ENCODE measurements at regions not wholly inside any gene's neighbourhood (a gene's known extent, or its start where the extent isn't known, plus 50 kb on each side); places are given as distances from the start of the nearest gene placed in this dataset.
"Not testable (repeated sequence)": the region's sequence is repeated elsewhere in the genome, so short reads cannot be mapped to it uniquely, and the experiment has no call there.

GRCh38 chr10:124160176-124160575 is 66.8 kb upstream of the CHST15 start:
- no peak for DNase-seq

- DNase-seq: no peak
These were observed 65.8 kb upstream of the CHST15 start for GRCh38 chr10:124159153-124159552.

GRCh38 chr10:124158592-124158991 is 65.2 kb upstream of the CHST15 start:
- DNase-seq: no peak

DNA sequence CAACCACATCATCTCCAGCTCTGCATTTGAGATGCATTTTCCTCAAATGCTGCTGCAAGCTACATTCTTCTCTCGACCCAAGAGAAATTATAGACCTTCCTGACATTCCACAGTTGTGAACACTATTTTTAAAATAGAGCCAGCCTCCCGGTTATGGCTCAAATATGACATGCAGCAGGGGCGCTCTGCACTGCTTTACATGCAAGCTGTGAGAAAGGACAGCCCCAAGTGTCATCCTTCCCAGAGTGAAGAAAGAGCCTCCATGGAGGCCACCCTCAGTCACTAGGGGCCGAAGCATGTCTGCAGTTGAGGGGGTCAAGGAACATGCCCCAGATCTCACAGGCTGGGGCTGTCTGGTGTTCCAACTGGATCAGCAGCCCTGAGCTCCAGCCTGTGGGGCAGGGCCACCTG is 63.9 kb upstream of the CHST15 start:
- no peak for DNase-seq

- DNase-seq: no peak
These were observed 63.3 kb upstream of the CHST15 start for GRCh38 chr10:124156524-124157260.

DNA sequence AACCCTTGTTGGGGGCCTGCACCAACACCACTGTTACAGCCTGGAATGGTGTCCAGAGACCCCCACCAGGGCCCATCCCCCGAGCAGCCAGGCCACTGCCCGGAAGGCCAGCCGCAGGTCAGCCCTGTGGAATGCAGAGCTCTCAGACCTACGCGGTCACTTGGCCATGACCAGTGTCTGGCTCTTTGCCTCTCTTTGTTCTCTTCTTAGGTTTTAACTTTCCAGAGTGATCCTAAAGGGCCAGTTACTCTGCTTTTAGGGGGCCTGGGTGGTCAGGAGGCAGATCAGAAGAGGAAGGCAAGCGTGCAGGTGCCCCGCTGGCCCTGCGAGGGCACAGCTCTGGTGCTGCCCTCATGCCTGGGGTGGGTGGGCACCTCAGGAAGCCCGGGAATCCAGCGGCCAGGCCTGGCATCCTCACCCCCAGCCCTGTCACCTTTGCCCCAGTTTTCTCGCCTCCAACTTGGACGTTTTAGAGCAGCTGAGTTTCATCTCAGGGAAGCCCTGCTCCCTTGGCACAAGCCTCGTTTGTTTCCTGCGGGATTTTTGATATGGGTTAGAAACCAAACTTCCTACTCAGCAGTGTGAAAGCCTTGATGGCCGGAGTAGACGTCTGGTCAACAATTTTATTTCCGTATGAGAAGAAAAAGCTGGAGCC is 62.5 kb upstream of the CHST15 start:
- DNase-seq: no peak

- peak; percentile 39 for DNase-seq
These were observed 59.8 kb upstream of the CHST15 start for GRCh38 chr10:124153023-124153826.

- no peak for DNase-seq
These were observed 59.0 kb upstream of the CHST15 start for GRCh38 chr10:124152139-124153022.

DNA sequence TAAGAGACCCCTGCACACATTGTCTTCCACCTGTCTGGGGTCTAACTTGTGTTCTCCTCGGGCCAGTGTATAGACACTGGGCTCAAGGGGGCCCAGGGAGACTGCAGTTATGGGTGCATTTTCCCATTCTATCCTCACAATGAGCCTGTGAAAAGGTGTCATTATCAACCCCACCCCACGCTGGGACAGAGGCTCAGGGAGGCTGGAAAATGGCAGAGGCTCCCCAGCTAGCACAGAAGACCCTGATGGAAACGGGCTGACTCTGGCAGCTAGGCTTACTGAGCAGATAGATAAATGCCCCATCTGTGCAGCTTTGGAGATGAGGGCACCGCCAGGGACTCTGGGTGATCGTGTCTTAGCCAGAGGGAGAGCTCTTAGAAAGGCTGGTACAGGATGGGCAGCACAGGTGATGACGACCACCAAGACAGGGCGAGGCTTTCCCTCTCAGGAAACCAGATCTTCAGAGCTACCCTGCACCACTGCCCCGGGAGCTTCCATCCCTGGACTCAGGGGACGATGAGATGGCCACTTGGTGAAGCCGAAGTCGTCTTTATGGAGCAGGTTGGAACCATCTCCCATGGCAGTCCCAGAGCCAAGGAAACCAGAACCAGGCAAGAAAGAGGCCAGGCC is 58.2 kb upstream of the CHST15 start:
- DNase-seq: no peak

DNA sequence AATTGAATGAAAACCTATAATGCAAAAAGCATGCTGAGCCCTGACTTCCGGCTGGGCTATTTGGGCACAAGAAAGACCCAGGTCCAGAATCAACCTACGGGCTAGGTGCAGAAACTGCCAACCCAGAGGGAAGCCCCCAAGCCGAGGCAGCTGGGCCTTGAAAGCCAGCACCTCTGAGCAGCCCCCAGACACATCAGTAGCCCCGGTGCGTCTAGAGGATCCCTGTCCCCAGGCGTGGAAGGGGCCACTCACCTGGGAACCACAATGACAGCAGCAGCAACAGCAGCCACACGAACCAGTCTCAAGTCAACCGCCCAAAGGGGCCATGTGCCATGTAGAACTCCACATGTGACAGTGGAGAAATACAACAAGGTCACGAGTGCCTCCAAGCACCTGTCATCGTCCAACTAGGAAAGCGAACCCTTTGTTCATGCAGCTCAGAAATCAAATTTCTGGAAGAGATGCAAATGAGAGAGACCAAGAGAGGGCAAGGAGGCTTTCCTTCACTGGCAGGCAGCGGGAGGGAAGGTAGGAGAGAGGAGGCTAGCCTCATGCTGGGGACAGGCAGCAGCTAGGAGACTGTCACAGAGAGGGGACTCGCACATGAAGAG is 57.5 kb upstream of the CHST15 start:
- no peak for DNase-seq

DNA sequence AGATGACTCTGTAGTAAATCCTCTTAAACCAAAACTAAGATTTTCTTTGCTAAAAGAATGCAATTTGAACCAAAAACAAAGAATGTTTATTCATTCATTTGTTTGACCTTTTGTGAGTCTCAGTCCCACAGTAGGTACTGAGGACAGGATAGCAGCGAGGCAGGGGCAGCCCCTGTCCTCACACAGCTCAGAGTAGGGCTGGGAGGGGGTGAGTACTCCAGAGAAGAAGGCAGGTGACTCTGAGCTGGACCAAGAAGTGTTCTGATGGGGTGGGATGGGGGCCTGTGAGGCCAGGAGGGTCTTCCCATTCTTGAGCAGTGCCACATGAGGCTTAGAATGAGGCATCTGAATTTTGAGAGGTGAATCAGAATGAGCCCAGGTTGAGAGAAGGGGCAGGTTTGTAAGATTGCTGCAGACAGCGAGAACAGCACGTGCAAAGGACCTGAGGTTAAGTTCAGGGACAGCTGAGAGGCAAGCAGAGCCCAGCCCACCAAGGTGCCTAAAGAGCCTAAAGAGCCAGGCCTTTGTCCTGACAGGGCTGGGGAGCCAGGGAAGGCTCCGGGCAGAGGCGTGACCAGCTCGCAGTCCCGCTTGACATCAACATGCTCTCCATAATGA is 56.9 kb upstream of the CHST15 start:
- DNase-seq: no peak

- no peak for DNase-seq
These were observed 56.0 kb upstream of the CHST15 start for GRCh38 chr10:124149189-124150042.

- DNase-seq: not testable (repeated sequence)
These were observed 55.3 kb upstream of the CHST15 start for GRCh38 chr10:124148509-124149188.

DNA sequence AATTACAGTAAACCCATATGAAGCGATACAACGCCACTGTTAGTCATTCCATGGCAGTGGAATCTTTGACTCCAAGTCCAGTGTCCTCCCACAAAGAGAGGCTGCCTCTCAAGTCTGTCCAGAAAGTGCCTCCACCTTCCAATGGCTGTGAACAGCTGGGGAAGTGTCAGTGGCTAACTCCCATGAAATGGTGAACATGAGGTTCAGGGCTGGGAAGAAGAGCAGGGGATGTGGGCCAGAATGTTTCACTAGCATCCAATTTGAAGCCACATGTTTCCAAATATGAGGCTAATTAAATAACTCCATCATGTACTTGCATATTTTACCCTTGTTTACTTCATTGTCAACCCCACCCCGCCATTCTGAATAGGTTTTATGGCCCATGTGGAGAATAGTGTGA is 53.1 kb upstream of the CHST15 start:
- DNase-seq: no peak

DNA sequence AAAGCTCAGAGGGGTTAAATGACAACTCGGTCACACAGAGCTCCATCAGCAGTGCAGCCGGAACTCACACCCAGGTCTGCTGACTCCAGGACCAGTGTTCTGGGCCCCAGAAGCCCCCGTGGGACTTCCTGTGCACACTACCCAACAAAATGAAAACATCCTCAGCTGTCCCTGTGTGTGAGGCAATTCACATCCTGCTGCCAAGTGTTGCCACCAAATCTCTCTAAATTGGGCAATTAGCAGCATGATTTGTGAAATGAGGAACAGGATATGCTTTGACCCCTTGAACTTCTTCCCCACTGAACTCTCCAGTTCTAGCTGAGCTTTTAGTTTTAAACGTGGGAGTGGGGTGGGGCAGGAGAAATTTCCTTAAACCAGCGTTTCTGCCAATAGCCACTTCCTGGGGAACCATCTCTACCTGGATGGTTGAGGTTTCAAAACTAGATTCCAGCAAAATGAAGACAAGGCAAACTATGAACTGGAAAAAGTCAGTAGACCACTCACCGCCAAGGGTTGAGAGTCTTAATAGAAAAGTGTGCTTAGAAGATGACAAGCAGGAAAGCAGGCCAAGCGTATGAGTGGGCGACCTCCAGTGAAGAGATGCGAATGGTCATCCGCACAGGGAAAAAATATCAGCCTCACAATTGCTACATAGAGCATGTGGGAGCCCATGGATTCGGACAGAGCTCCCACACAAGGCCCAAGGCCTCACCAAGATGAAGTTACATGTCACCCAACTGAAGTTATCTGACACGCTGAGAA is 51.9 kb upstream of the CHST15 start:
- DNase-seq: peak; percentile 8

GRCh38 chr10:124144536-124144935 is 51.1 kb upstream of the CHST15 start:
- no peak for DNase-seq

DNA sequence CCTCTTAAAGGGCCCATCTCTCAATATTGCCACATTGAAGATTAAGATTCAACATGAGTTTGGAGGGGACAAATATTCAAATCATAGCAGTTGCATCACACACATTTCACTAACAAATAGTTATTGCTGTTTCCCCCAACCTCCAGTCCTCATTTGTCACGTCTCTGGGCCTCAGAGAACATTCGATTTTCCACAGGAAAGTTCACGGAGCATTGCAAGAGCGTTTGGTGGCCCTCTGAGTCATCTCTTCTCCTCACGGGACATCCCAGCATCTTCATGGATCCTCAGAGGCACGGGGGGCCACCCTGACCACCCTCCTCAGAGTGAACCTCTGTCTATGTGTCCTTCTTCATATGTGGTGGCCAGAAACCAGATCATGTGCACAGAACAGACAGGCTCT is 50.3 kb upstream of the CHST15 start:
- DNase-seq: no peak

All from CD4-positive, alpha-beta T cell treated with Interleukin-12 subunit alpha and Interleukin-12 subunit beta, for 1 hour (primary cell).